ENCODE measurements at regions not wholly inside any gene's neighbourhood (a gene's known extent, or its start where the extent isn't known, plus 50 kb on each side); places are given as distances from the start of the nearest gene placed in this dataset.

- TF ChIP-seq CTCF (IDR thresholded peaks at IDR 0.05) (no peak), POLR2A (IDR thresholded peaks at IDR 0.05) (no peak)
Observed at GRCh38 chr13:111546921-111547675, 226.7 kb downstream of the TEX29 start.
